NCI-H748 treated with DMSO at 0.1 percent for 48 hours (cell line): ENCODE measurements at regions not wholly inside any gene's neighbourhood (a gene's known extent, or its start where the extent isn't known, plus 50 kb on each side); places are given as distances from the start of the nearest gene placed in this dataset.

ENCODE experiments used
- DNase-seq: peaks from one replicate; lab custom pipeline; 2025; lab: John Stamatoyannopoulos, UW

- DNase-seq, result no peak
Measured at GRCh38 chr11:70742553-70743291, 344.4 kb downstream of the CTTN start.

DNA sequence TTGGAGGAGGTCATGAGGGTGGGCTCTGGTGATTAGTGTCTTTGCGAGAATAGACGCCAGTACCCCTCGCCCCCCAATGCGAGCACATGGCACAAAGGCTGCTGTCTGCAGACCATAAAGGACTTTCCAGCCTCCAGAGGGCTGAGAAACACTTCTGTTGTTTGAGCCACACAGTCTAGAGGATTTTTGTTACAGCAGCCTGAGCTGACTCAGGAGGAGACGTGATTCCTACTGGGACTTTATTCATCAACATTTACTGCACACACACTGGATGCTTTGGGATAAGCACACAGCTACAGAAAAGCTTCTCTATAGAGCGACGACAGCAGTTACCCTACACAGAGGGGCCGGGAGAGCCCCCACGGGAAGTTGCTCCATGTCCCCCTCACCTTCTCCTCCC is 345.0 kb downstream of the CTTN start:
- DNase-seq, result no peak

GRCh38 chr11:70743941-70744351 is 345.6 kb downstream of the CTTN start:
- DNase-seq, result no peak

GRCh38 chr11:70744396-70745185 is 346.3 kb downstream of the CTTN start:
- no peak for DNase-seq

- DNase-seq, result no peak
Measured at GRCh38 chr11:70745451-70745850, 347.1 kb downstream of the CTTN start.

- no peak for DNase-seq
Measured at GRCh38 chr11:70745941-70746340, 347.6 kb downstream of the CTTN start.

DNA sequence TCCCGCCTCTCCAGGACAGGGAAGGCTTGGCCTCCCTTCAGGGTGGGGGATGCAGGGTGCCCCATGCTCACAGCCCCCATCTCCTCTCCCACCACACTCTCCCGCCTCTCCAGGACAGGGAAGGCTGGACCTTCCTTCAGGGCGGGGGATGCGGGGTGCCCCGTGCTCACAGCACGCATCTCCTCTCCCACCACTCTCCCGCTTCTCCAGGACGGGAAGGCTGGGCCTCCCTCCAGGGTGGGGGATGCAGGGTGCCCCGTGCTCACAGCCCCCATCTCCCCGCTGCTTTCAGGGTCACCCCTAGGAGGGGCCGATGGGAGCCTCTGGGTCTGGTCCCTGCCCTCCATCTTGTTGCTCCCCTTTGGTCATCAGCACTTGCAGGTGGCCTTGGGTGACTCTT is 348.0 kb downstream of the CTTN start:
- DNase-seq, result no peak

- DNase-seq, result no peak
Measured at GRCh38 chr11:70747285-70747684, 349.0 kb downstream of the CTTN start.

- DNase-seq, result no peak
Measured at GRCh38 chr11:70747921-70748320, 349.6 kb downstream of the CTTN start.

DNA sequence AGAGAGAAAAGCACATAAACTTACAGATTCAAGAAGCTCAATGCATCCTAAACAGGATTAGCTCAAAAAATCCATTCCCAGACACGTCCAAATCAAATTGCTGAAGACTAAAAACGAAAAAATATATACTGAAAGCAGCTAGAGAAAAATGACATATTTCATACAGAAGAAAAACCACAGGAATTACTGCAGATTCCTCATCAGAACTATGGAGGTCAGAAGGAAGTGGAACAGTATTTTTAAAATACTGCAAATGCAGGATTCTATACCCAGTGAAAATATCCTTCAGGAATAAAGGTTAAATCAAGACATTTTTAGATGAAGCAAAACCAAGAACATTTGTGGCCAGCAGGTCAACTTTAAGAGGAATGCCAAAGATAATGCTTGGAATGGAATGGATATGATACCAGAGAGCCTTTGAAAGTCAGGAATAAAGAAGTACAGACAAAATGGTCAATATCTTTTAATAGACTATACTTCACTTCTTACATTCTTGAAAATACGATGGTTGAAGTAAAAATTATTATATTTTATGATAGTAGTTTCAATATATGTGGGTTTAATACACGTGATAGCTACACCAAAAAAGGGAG is 352.9 kb downstream of the CTTN start:
- no peak for DNase-seq

DNA sequence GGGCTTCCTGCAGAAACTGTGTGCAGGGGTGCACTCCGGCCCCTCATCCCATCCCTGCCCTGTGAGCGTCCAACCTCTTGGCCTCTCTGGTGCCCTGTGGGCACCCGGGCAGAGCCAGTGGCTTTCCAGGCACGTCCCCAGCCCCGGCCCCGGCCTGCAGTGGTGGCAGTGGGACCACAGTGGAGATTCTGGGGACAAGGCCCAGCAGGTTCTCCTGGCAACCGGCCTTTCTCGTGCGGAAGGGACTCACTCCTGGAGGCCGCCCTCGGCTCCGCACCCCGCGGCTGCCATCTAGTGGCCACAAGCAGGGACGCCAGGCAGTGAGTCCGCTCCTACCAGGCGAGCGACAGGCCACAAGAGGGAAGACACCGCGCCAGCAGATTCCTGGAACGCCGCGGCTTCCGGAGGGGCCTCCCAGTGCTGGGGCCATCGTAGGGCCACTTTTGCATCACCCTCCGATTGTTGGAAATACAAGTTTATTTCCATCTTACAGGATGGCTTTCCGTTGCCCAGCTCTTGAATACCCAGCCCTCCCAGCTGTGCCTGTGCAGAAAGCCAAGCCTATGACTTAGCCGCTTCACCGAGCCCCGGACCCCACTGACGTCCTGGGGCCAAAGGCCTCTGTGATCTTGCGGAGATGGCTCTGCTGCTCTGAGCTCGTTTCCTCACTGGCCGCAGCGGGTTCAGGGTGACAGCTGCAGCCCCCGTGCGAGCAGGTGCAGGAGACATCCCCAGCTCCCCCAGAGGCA is 357.3 kb downstream of the CTTN start:
- DNase-seq, result peak; percentile 22

GRCh38 chr11:70756341-70756740 is 358.0 kb downstream of the CTTN start:
- DNase-seq, result no peak

DNA sequence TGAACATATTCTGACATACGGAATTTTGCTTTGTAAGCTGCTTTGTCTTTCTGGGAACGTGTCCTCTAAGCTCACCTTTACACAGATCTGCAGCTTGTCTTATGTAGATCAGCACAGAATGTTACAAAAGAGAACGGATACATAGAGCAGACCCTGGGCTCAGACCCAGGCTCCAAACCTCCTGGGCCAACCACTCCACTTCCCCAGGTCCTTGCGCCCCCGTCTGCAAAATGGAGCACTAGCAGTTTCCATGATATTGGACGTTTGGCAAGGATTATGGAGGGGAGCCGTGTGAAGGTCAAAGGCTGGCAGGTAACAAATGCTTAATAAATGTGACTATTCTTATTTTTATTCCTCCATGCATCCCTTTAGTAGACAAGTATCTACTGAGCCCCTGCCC is 358.4 kb downstream of the CTTN start:
- no peak for DNase-seq

- no peak for DNase-seq
Measured at GRCh38 chr11:70757241-70757640, 358.9 kb downstream of the CTTN start.

DNA sequence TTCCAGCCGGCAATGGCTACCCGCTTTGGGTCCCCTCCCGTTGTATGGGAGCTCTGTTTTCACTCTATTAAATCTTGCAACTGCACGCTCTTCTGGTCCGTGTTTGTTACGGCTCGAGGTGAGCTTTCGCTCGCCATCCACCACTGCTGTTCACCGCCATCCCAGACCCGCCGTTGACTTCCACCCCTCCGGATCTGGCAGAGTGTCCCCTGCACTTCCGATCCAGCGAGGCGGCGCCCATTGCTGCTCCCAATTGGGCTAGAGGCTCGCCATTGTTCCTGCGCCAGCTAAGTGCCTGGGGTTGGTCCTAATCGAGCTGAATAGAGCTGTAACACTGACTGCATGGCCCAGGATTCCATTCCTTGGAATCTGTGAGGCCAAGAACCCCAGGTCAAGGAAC is 359.9 kb downstream of the CTTN start:
- DNase-seq, result no peak

DNA sequence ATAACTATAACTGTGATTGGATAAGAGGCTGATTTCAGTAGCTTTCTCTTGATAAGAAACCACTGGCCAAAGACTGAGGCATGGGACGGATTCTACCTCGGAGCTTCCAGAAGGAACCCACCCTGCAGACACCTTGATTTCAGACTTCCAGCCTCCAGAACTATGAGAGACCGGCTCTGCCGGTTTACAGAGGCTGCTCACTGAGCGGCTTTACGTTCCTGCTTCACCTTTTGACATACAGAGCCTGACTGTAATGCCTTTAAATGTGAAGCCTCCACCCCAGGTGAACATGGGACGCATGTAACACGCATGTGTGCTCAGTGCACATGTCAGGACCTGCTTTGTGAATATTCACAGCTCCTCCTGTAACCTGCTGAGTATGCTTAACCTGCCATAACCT is 361.5 kb downstream of the CTTN start:
- no peak for DNase-seq

DNA sequence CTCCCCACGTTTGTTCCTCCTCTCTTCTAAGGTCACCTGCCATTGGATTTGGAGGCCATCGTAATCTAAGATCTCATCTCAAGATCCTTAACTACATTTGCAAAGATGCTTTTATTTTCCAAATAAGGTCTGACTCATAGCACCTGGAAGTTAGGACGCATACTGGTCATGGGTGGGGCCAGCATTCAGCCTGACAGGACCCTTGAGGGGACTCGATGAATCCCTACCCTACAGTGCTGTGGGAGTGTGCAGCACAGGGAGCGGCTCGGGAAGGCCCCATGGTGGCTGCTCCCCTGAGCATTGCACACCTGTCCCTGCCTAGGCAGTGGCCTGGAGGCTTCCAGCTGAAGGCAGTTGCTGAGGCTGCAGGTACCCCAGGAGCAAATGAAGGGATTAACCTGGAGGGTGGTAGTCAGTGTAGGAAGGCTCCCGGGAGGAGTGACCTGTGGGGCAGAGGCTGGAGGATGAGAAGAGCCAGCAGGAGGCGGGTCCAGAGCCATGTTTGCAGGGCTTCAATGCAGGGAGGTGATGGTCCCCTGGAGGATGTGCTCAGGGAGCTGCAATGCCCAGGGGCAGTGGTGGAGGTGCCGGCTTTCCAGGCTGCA is 362.2 kb downstream of the CTTN start:
- DNase-seq, result no peak

DNA sequence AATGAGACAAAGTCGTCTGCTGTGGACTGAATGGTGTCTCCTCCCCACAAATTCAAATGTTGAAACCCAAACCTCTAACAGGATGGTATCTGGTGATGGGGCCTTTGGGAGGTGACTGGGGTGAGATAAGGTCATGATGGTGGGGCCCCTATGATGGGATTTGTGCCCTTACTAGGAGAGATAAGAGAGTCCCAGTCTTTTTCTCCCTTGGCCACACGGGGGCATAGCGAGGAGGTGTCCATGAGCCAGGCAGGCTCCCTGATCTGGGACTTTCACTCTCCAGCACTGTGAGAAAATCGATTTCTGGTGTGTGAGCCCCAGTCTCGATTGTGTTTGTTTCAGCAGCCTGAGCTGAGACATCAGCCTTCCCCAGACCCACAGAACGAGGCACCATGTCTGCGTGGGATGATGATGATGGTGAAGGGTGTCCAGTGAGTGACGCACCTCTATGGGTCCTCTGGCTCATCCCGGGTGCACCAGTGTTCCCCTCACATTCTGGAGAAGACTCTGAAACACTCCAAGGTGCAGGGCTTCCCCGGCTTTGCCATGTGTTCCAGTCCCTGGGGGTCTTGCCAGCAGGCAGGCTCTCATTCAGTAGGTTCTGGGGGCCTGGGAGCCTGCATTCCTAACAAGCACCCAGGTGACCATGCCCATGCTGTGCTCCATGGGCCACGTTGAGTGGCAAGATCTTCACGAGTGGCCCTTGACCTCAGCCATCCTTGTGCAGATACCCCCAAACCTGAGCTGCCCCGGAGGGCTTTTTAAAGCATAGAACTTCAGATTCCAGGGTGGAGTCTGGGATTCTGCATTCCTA is 363.0 kb downstream of the CTTN start:
- DNase-seq, result no peak

- no peak for DNase-seq
Measured at GRCh38 chr11:70761908-70762337, 363.6 kb downstream of the CTTN start.

DNA sequence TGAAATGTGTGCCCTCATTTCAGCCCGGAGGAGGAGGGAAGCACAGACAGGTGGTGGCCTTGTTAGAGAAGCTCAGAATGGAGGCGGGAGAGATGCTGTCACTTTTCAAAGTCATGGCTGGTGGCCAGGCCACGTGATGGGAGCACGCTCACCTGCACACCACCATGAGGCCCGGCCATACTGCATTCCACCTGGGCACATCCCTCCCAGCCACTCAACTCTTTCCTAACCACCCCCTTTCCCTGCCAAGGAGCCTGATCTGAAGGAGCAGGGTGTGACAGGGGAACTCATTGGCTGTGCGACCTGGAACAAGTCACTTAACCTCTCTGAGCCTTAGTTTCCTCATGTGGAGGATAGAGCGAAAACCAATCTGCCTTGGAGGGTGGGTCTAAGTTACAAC is 364.5 kb downstream of the CTTN start:
- no peak for DNase-seq

DNA sequence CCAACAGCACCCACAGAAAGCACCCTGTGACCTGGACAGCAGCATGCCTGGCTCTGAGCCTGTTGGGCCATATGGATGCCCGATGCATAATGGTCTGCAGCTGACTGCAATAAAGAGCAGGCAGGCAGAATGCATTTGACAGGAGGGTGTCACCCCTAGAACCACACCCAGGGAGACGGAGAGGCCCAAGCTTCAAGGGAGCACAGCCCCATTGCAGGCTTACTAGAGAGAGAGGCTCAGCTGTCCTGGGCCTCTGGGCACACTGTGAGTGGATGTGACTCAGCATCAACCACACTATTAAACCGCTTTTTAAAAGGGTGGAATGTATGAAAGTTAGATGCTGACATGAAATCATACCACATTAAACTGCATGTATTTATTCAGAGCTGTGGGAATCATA is 365.3 kb downstream of the CTTN start:
- DNase-seq, result no peak
